Fibroblast of pulmonary artery (primary cell): ENCODE measurements at regions not wholly inside any gene's neighbourhood (a gene's known extent, or its start where the extent isn't known, plus 50 kb on each side); places are given as distances from the start of the nearest gene placed in this dataset.

Experiments
- DNase-seq: peaks from one replicate; pipeline ENCODE4 v3.0.0-alpha.2; 2010; ENCODE audit warnings: low read depth
- H3K4me3 ChIP-seq: replicated peaks from 2 replicates; pipeline ENCODE4 v1.5.1; 2011; ENCODE audit warnings: low read depth, mild to moderate bottlenecking, control low read depth, low read length, moderate library complexity
- TF ChIP-seq, protein P1 (sequence below): IDR thresholded peaks from 2 replicates; pipeline ENCODE4 v1.5.1; 2011; ENCODE audit warnings: mild to moderate bottlenecking, control low read depth, low read length, inconsistent platforms; ENCODE audit errors: missing control alignments

DNA sequence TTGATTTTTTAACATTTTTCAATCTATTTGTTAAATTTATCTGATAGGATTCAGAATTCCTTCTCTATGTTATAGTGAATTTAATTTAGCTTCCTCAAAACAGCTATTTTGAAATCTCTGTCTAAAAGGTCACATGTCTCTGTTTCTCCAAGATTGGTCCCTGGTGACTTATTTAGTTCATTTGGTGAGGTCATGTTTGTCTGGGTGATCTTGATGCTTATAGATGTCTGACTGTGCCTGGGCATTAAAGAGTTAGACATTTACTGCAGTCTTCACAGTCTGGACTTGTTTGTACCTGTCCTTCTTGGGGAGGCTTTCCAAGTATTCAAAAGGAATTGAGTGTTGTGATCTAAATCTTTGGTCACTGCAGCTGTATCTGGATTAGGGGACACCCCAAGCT, 169.5 kb upstream of the C2CD4B start:
- no peak for DNase-seq
- no peak overlapping the region for H3K4me3 ChIP-seq
- TF ChIP-seq, protein P1, sequence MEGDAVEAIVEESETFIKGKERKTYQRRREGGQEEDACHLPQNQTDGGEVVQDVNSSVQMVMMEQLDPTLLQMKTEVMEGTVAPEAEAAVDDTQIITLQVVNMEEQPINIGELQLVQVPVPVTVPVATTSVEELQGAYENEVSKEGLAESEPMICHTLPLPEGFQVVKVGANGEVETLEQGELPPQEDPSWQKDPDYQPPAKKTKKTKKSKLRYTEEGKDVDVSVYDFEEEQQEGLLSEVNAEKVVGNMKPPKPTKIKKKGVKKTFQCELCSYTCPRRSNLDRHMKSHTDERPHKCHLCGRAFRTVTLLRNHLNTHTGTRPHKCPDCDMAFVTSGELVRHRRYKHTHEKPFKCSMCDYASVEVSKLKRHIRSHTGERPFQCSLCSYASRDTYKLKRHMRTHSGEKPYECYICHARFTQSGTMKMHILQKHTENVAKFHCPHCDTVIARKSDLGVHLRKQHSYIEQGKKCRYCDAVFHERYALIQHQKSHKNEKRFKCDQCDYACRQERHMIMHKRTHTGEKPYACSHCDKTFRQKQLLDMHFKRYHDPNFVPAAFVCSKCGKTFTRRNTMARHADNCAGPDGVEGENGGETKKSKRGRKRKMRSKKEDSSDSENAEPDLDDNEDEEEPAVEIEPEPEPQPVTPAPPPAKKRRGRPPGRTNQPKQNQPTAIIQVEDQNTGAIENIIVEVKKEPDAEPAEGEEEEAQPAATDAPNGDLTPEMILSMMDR, result no peak

DNA sequence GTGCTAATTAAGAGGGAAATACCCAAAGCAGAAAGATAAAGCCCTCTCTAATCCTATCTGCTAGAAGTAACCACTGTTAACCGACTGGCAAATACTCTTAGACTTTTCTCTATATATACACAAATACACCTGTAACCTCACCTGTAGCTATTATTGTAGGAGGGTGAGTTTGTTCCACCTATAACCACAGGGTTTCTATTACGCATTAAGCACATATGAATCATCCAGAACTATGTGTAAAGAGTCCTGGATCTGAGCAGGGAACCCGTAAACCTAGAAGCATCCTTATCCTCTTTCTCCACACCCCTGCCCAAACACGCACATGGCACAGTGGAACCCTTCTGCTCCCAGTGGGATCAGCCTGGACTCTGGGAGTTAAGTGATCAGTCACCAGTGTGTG, 172.8 kb upstream of the C2CD4B start:
- DNase-seq, result no peak
- TF ChIP-seq, protein P1, result no peak
- no peak overlapping the region for H3K4me3 ChIP-seq

DNA sequence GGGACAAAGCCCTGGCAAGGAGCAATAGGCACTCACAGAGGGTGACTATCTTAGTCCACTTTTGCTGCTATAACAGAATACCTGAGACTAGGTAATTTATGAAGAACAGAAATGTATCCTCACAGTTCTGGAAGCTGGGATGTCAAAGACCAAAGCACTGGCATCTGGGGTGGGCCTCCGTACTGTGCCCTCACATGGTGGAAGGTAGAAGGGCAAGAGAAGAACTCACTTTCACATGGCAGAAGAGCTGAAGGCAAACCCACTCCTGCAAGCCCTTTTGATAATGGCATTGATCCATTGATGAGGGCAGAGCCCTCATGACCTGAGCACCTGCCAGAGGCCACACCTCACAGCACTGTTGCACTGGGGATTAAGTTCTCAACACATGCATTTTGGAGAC, 173.4 kb upstream of the C2CD4B start:
- no peak for DNase-seq
- TF ChIP-seq, protein P1, result no peak
- H3K4me3 ChIP-seq, result no peak overlapping the region

DNA sequence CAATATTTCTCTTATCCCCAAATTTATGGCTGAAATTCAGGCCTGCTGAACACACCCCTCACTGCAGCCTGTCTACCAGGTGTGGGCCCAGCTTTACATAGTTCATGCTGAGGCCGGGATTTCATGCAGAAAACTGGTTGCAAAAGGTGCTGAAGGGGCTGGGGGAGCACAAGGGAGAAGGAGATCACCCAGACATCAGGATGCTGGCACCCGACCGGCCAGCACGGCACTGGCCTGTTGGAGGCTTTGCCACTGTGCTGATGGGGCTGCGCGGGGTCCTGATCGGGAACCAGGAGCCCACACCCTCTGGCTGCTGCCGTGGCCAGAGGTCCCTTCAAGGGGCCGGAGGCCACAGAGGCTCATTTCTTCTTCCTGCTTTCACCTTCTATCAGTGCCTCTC, 177.9 kb upstream of the C2CD4B start:
- H3K4me3 ChIP-seq, result no peak overlapping the region
- no peak for DNase-seq
- TF ChIP-seq, protein P1, result no peak

DNA sequence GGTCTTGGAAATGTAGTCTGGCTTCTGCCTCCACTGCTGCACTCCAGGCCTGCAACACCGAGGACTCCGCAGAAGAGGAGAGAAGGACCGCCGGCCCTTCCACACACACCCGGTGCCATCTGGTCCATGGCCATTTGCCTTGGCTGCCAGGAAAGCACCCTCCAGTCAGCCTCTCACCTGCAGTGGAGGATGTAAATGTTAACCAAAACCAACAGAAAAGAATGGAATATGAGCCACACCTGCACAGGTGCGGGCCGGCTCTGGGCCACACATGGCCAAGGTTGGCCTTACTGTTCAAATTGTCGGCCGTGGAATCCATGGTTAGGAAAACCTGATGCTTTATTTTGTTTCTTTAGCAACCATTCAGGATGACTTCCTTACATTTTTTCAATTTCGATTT, 178.3 kb upstream of the C2CD4B start:
- TF ChIP-seq, protein P1, result no peak
- DNase-seq, result no peak
- H3K4me3 ChIP-seq, result no peak overlapping the region

DNA sequence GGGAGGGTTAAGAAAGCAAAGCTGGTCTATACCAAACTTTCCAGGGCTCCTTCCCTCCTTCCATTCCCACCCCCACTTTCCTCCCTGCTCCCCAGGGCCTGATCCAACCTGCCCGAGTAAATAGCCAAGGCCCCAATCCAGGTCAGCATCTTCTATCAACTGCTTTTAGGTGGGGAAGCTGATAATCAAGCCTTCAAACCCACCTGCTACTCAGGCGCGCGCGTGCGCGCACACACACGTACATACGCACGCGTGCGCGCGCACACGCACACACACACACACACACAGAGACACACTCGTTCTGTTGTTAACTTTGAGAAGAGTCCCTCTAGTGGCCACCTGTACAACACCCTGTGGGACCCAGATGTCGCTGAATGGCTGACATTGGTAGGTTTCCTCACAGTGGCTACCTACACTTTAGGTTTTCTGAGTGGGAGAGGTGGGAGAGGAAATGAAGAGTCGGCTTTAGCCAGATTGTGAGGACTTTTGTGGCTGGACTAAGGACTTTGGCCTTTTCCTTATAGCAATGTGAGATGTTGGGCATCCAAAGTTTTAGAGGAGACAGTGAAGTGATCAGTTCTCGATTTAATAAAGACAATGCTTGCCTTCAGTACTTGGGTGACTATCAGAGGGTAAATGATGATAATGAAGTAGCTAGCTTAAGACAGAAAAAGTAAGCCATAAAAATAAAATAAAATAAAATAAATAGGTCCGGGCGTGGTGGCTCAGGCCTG, 179.9 kb upstream of the C2CD4B start:
- peak; percentile 74 for DNase-seq
- TF ChIP-seq, protein P1, result peak; percentile 63
- no peak overlapping the region for H3K4me3 ChIP-seq

DNA sequence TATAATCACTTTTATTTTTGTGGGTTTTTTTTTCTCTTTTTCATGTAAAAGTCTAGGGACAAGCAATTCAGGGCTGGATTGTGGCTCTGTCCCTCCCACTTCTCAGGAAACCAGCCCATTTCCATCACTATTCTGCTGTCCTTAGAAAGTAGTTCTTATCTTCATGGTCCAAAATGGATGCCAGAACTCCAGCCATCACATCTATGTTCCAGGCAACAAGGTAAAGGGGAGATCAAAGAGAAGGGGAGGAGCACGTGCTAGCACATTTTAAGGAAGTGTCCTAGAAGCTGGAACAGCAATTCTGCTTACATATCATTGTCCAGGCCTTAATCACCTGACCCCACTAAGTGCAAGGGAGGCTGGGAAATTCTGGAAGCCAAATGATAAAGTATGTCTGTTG, 181.1 kb upstream of the C2CD4B start:
- H3K4me3 ChIP-seq, result no peak overlapping the region
- DNase-seq, result no peak
- TF ChIP-seq, protein P1, result no peak
